ENCODE measurements at regions not wholly inside any gene's neighbourhood (a gene's known extent, or its start where the extent isn't known, plus 50 kb on each side); places are given as distances from the start of the nearest gene placed in this dataset.

- TF ChIP-seq POLR2AphosphoS5 (IDR thresholded peaks at IDR 0.05): no peak
- no peak for TF ChIP-seq POLR2A (IDR thresholded peaks at IDR 0.05)
- Histone ChIP-seq H3K4me3 (no peak overlapping the region), H3K27me3 (no peaks in the 10 kb centered on the region), H3K27ac (no peak overlapping the region), H3K36me3 (no peaks in the 10 kb centered on the region), H3K9me3 (no peaks in the 10 kb centered on the region), H3K4me1 (peaks cover 0 to 17% (median 4%) of the 10 kb centered on the region in 4 donors)
- no peak for DNase-seq
- intact Hi-C loops (cut with DNase I): no loop called here
Observed at GRCh38 chr21:20523191-20523590, 475.0 kb upstream of the NCAM2 start.

GRCh38 chr21:20527731-20528460, 470.3 kb upstream of the NCAM2 start:
- no peaks in the 10 kb centered on the region for H3K36me3 ChIP-seq
- H3K4me3 ChIP-seq: no peak overlapping the region
- no peaks in the 10 kb centered on the region for H3K9me3 ChIP-seq
- DNase-seq: no peak
- intact Hi-C loops (cut with DNase I): no loop called here
- 72 to 83% methylated on average over 5 of the region's 5 CpGs for WGBS, 2 donors
- no peak for TF ChIP-seq POLR2A (IDR thresholded peaks at IDR 0.05)
- TF ChIP-seq EP300 (IDR thresholded peaks at IDR 0.05): no peak
- no peak for TF ChIP-seq CTCF (IDR thresholded peaks at IDR 0.05)
- TF ChIP-seq POLR2AphosphoS5 (IDR thresholded peaks at IDR 0.05): no peak
- H3K4me1 ChIP-seq: peaks cover 0 to 16% (median 2%) of the 10 kb centered on the region in 4 donors
- no peaks in the 10 kb centered on the region for H3K27me3 ChIP-seq
- no peak overlapping the region for H3K27ac ChIP-seq

GRCh38 chr21:20537130-20537529, 461.1 kb upstream of the NCAM2 start:
- 94 to 97% methylated on average over 1 of the region's 1 CpG for WGBS, 2 donors
- intact Hi-C loops (cut with DNase I): no loop called here
- TF ChIP-seq EP300 (IDR thresholded peaks at IDR 0.05) (no peak), POLR2AphosphoS5 (IDR thresholded peaks at IDR 0.05) (no peak), CTCF (IDR thresholded peaks at IDR 0.05) (no peak), POLR2A (IDR thresholded peaks at IDR 0.05) (no peak)
- no peak for DNase-seq
- Histone ChIP-seq H3K27me3 (no peaks in the 10 kb centered on the region), H3K36me3 (no peaks in the 10 kb centered on the region), H3K4me3 (no peak overlapping the region), H3K27ac (no peak overlapping the region), H3K4me1 (no peaks in the 10 kb centered on the region), H3K9me3 (no peaks in the 10 kb centered on the region)

DNA sequence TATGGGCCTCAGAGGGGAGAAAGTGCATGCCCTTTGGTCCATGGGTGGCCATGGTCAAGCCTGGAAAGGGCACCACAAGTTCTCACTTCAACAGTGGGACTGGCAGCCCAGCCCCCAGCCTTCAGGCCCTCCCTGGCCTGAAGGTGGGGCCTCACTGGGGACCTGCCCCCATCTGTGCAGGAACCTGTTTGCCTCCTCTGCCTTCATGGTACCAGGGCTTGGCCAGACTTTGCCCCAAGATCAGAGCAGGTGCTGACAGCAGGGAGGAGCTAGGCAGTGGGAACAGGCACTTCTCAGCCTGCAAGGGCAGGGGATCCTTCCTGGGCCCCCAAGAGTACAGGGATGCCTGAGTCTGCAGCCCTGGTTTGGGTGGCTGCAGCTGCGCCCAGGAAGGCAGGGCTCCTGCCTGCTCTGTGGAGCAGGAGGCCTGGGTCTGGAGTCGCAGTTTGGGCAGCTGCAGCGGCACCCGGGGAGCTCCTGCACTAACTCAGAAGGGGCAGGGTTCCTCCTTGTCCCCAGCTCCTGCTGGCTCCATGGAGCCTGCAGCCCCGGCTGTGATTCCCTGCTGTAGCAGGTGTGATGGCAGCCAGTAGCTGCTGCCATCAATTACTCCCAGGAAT, 460.1 kb upstream of the NCAM2 start:
- no peak for DNase-seq
- intact Hi-C loops (cut with DNase I): no loop called here
- Histone ChIP-seq H3K36me3 (no peaks in the 10 kb centered on the region), H3K4me3 (no peak overlapping the region), H3K27me3 (no peaks in the 10 kb centered on the region), H3K4me1 (no peaks in the 10 kb centered on the region), H3K9me3 (no peaks in the 10 kb centered on the region), H3K27ac (no peak overlapping the region)
- WGBS, 2 donors: 93 to 94% methylated on average over 5 of the region's 5 CpGs
- TF ChIP-seq EP300 (IDR thresholded peaks at IDR 0.05) (no peak), POLR2AphosphoS5 (IDR thresholded peaks at IDR 0.05) (no peak), CTCF (IDR thresholded peaks at IDR 0.05) (no peak), POLR2A (IDR thresholded peaks at IDR 0.05) (no peak)

DNA sequence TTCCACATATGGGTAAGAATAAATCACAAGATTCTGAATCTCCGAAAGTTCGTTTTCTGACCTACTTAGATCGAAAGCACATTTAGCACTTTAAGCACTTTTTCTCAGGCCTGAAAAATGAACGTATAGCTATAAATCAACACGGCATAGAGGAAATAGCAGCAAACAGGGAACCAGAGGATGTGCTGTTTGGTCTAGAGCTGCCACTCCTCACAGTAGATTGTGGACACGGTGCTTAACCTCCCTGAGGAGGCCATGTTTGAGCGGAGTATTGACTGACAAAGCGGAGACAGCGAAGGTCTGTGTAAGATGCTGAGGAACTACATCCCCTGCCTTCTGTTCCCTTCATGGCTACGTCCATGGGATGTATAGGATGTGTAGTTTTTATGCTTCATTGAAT, 452.8 kb upstream of the NCAM2 start:
- H3K4me3 ChIP-seq: no peak overlapping the region
- no peak for DNase-seq
- intact Hi-C loops (cut with DNase I): no loop called here
- H3K9me3 ChIP-seq: no peaks in the 10 kb centered on the region
- no peaks in the 10 kb centered on the region for H3K27me3 ChIP-seq
- no peak overlapping the region for H3K27ac ChIP-seq
- 84 to 91% methylated on average over 10 of the region's 10 CpGs for WGBS, 2 donors
- H3K36me3 ChIP-seq: no peaks in the 10 kb centered on the region
- H3K4me1 ChIP-seq: peaks cover 0 to 6% (median 0%) of the 10 kb centered on the region in 4 donors
- TF ChIP-seq POLR2AphosphoS5 (IDR thresholded peaks at IDR 0.05) (no peak), CTCF (IDR thresholded peaks at IDR 0.05) (no peak), EP300 (IDR thresholded peaks at IDR 0.05) (no peak), POLR2A (IDR thresholded peaks at IDR 0.05) (no peak)
